SK-N-MC (cell line): ENCODE measurements at regions not wholly inside any gene's neighbourhood (a gene's known extent, or its start where the extent isn't known, plus 50 kb on each side); places are given as distances from the start of the nearest gene placed in this dataset.

ENCODE experiments used
- EZH2 ChIP-seq: fragments of 200-600 bp; sonication (generic); IDR thresholded peaks from one replicate; pipeline ENCODE4 v1.6.1; 2017; ENCODE audit warnings: antibody characterized with exemption
- POLR2AphosphoS5 ChIP-seq: IDR thresholded peaks from 2 replicates; pipeline ENCODE4 v1.6.1; 2012; ENCODE audit warnings: mild to moderate bottlenecking, low read depth, low read length, borderline replicate concordance

GRCh38 chr13:44834404-44834803, 154.9 kb downstream of the NUFIP1 start:
- TF ChIP-seq POLR2AphosphoS5 (no peak), EZH2 (no peak)
